ENCODE measurements at regions not wholly inside any gene's neighbourhood (a gene's known extent, or its start where the extent isn't known, plus 50 kb on each side); places are given as distances from the start of the nearest gene placed in this dataset.

GRCh38 chr13:104004572-104004971 is 938.4 kb upstream of the SLC10A2 start:
- intact Hi-C loops (cut with DNase I), result no loop called here
- H3K4me3 ChIP-seq, result no peak overlapping the region
- H3K36me3 ChIP-seq, result no peaks in the 10 kb centered on the region
- ATAC-seq (no peak), DNase-seq (no peak)
- no peaks in the 10 kb centered on the region for H3K9me3 ChIP-seq
- TF ChIP-seq, protein P1, sequence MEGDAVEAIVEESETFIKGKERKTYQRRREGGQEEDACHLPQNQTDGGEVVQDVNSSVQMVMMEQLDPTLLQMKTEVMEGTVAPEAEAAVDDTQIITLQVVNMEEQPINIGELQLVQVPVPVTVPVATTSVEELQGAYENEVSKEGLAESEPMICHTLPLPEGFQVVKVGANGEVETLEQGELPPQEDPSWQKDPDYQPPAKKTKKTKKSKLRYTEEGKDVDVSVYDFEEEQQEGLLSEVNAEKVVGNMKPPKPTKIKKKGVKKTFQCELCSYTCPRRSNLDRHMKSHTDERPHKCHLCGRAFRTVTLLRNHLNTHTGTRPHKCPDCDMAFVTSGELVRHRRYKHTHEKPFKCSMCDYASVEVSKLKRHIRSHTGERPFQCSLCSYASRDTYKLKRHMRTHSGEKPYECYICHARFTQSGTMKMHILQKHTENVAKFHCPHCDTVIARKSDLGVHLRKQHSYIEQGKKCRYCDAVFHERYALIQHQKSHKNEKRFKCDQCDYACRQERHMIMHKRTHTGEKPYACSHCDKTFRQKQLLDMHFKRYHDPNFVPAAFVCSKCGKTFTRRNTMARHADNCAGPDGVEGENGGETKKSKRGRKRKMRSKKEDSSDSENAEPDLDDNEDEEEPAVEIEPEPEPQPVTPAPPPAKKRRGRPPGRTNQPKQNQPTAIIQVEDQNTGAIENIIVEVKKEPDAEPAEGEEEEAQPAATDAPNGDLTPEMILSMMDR (IDR thresholded peaks at IDR 0.05), result no peak
- WGBS, 2 donors, result 95 to 98% methylated on average over 1 of the region's 1 CpG
- H3K27me3 ChIP-seq, result no peaks in the 10 kb centered on the region
- H3K27ac ChIP-seq, result no peak overlapping the region
- H3K4me1 ChIP-seq, result no peaks in the 10 kb centered on the region

DNA sequence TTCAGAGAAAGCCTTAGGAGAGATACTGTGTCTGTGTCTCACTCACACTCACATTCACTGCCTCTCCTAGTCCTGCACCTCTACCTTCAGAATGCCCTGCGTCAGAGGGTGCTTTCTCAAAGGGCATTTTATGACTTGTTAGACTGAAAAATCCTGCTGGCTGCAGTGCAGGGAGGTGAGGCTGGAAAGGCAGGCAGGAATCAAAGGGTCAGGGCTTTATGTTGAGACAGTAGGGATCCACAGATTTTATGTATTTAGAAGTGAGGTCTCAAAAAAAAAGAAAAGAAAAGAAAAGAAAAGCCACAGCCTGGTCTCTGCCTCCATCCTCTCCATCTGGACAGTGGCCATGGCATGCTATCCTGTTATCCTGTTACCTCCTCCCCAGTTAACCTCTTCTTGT is 936.0 kb upstream of the SLC10A2 start:
- WGBS, 2 donors, result 28 to 48% methylated on average over 1 of the region's 1 CpG
- Histone ChIP-seq H3K27me3 (no peaks in the 10 kb centered on the region), H3K9me3 (no peaks in the 10 kb centered on the region), H3K4me1 (no peaks in the 10 kb centered on the region), H3K27ac (no peak overlapping the region), H3K4me3 (no peak overlapping the region), H3K36me3 (no peaks in the 10 kb centered on the region)
- ATAC-seq (no peak), DNase-seq (no peak)
- intact Hi-C loops (cut with DNase I), result no loop called here
- TF ChIP-seq, protein P1 (IDR thresholded peaks at IDR 0.05), result no peak

GRCh38 chr13:104001766-104002165 is 935.5 kb upstream of the SLC10A2 start:
- no peaks in the 10 kb centered on the region for H3K9me3 ChIP-seq
- H3K4me1 ChIP-seq, result no peaks in the 10 kb centered on the region
- H3K27ac ChIP-seq, result no peak overlapping the region
- H3K4me3 ChIP-seq, result no peak overlapping the region
- no peaks in the 10 kb centered on the region for H3K36me3 ChIP-seq
- TF ChIP-seq, protein P1 (IDR thresholded peaks at IDR 0.05), result no peak
- 20 to 26% methylated on average over 3 of the region's 3 CpGs for WGBS, 2 donors
- DNase-seq, result no peak
- intact Hi-C loops (cut with DNase I), result no loop called here
- no peaks in the 10 kb centered on the region for H3K27me3 ChIP-seq
- no peak for ATAC-seq

- 74 to 78% methylated on average over 4 of the region's 4 CpGs for WGBS, 2 donors
- Histone ChIP-seq H3K27me3 (no peaks in the 10 kb centered on the region), H3K27ac (no peak overlapping the region), H3K36me3 (no peaks in the 10 kb centered on the region), H3K4me3 (no peak overlapping the region), H3K4me1 (no peaks in the 10 kb centered on the region), H3K9me3 (peaks cover 0 to 7% (median 0%) of the 10 kb centered on the region in 11 donors)
- ATAC-seq, result no peak
- intact Hi-C loops (cut with DNase I), result no loop called here
- no peak for DNase-seq
- TF ChIP-seq, protein P1 (IDR thresholded peaks at IDR 0.05), result no peak
These were observed 930.5 kb upstream of the SLC10A2 start for GRCh38 chr13:103996733-103997132.

DNA sequence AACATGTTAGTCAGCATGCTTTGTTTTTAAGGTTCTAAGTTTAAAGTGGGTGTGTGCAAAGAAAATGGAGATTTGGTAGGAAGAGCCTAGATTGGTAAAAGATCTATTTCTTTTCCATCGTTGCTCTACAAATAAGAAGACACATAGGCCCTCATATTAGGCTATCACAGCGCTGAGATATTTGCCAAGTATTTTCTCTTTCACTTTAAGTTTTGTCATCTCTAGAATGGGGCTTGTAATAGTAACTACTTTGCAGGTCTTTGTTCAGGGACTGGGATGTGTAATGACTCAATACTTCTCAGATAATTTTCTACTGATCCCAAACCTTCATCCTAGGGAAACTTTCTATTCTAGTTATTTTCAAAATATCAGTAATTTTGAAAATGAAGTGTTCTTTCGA is 917.7 kb upstream of the SLC10A2 start:
- ATAC-seq, result no peak
- no peak for DNase-seq
- WGBS, 2 donors, result 91 to 93% methylated on average over 3 of the region's 3 CpGs
- intact Hi-C loops (cut with DNase I), result no loop called here
- Histone ChIP-seq H3K4me3 (no peak overlapping the region), H3K36me3 (no peaks in the 10 kb centered on the region), H3K27ac (no peak overlapping the region), H3K4me1 (no peaks in the 10 kb centered on the region), H3K27me3 (peaks cover 0 to under 1% (median 0%) of the 10 kb centered on the region in 7 donors), H3K9me3 (no peaks in the 10 kb centered on the region)
- TF ChIP-seq, protein P1 (IDR thresholded peaks at IDR 0.05), result no peak
